ENCODE measurements at regions not wholly inside any gene's neighbourhood (a gene's known extent, or its start where the extent isn't known, plus 50 kb on each side); places are given as distances from the start of the nearest gene placed in this dataset.
A peak's percentile ranks its signal among the peaks of the same experiment; 100 is the strongest.

DNA sequence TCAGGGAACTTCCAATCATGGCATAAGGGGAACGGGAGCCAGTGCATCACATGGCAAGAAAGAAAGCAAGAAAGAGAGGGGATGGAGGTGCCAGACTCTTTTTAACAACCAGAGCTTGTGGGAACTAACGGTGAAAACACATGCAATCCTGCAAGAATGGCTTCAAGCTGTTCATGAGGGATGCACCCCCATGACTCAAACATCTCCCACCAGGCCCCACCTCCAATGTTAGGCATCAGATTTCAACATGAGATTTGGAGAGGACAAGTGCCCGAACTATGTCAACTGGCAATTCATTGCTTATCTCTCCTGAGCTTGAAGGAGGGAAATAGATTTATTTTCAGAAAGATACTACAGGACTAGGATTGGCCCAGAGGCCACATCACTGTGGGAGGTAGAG is 270.0 kb downstream of the SLC4A3 start:
- no peak for DNase-seq (ENCODE audit: low spot score)

DNA sequence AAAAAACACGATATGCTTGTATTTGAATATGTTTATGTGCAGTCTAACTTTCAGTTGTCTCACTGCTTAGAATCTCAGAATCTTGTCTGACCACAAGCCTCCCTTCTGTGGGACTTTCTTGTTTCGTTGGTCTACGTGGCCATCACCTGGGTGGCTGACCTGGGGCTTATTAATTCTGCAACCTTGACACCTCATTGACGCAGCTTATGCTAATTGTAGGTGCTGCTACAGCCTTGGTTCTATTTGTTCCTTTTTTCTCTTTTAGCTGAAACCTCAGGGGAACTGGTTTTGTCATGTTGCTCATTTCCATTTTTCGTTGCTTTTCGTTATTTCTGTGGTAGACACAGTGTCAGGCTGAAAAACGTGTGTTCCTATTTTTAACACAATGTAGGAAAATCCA is 273.7 kb downstream of the SLC4A3 start:
- DNase-seq (ENCODE audit: low spot score), result no peak

DNA sequence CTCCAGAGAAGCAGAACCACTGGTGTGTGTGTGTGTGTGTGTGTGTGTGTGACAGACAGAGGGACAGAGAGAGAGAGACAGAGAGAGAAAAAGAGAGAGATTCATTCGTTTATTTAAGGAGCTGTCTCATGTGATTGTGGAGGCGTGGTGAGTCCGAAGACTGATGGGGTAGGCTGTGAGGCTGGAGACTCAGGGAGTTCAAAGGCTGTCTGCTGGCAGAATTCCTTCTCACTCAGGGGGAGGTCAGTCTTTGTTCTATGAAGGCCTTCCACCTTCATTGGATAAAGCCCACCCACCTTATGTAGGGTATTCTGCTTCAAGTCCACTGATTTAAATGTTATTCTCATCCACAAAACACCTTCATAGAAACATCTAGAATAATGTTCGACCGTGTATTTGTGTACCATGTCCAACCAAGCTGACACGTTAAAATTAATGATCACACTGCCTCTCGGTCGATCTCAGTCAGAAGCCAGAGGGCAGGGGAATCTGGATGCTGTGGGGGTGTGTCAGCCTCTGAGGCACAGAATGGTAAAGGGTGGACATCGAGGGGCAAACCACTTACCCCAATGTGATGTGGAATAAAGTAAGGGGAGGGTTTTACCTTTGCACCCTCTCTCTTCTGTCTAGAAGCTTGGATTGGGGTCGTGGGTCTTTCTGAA is 275.6 kb downstream of the SLC4A3 start:
- DNase-seq (ENCODE audit: low spot score), result no peak

DNA sequence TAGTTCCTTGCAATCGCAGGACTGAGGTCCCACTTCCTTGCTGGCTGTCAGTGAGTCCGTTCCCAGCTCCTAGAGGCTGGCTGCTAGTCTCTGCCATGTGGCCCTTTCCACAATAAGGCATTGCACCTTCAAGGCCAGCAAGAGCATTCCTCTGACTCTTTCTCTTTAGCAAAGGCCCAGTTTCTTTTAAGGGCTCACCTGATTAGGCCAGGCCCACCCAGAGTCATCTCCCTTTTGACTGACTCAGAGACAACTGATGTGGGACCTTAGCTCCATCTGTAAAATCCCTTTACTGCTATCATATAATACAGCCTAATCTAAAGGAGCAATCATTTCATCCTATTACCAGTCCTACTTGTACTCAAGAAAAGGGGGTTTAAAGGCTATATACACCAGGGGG is 278.2 kb downstream of the SLC4A3 start:
- no peak for DNase-seq (ENCODE audit: low spot score)

DNA sequence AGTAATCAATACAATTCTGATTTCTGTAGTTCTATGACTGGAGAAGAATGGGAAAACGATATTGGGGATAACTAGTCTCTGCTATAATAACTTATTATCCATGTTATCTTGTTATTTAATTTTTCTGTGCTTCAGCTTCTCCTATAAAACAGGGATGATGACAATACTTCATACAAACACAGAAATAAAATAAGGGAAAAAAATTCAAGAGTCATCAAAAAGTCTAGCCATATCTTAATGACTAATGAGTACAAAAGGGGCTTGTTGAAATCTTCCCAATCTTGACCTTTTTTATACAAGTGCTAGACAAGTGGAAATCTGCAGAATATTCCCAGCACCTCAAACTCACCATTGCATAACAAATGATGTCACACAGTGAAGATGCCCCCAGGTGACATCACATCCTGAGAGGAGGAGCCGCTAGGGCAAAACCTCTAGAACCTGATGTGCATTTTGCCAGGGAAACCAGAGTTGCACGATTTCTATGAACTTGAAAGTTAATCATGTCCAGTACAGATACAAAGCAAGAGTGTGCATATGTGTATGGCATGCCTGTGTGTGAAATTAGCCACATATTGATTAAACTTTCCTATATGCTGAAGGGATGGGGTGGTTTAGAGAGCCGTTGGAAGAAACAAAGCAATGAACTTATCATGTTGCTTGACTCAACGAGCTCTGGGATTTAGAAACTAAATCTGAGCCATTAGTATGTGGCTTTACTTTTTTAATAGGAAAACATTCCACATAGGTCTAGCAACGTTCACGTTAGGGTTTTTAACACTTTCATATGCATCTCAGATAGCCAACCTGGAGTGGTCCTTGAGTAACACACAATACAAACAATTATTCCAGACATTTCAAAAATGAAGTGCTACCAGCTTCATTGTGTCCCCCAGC is 278.9 kb downstream of the SLC4A3 start:
- DNase-seq (ENCODE audit: low spot score), result no peak

DNA sequence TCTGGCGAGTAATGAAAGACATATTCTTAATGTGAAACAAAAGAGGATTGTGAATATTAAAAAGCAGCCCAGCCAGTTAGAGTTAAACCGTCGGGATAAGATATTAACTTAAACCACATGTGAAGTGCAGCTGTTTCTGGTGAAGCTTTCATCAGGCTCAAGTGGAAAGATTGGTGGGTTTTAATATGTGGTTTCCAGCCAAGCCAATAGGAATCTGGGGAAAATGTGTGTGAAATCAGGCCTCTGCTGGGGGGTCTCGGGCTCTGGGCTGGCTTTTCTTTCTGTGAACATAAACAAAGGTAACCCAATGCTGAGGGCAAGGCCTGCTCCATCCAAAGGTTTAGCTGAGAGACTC is 279.6 kb downstream of the SLC4A3 start:
- DNase-seq (ENCODE audit: low spot score), result no peak

DNA sequence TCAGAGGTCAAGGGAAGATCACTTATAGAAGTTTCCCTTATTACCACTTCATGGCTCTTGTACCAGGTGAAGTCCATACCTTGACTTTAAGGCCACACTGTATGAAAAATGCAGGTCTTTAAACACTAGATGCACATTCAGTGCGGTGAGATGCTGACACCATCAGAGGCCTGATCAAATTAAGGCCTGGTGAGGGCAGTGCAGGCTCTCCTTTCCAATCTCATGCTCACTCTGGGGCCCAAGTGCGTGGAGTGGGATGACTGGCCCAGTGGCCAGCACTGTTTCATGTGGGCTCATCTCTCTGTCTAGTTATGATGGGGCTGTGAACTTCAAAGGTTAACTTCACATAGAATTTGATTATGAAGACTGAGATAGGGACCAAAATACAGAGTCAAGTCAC is 281.1 kb downstream of the SLC4A3 start:
- no peak for DNase-seq (ENCODE audit: low spot score)

DNA sequence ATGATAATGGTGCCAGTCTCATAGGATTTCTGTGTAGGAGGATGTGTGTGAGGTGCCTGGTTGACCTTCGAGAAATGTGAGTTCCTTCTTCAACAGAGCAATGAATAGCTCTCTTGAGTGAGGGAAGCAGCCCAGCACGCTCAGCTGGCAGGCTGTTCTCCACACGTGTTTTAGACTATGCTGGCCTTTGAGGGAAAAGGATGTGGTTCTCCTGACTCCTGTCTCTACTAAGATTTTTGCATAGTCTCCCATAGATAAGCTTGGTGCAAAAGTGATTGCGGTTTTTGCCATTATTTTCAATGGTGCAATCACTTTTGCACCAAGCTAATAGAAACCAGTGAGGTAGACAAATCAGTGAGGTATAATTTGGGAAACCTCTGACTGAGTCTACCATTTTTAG is 284.1 kb downstream of the SLC4A3 start:
- no peak for DNase-seq (ENCODE audit: low spot score)

DNA sequence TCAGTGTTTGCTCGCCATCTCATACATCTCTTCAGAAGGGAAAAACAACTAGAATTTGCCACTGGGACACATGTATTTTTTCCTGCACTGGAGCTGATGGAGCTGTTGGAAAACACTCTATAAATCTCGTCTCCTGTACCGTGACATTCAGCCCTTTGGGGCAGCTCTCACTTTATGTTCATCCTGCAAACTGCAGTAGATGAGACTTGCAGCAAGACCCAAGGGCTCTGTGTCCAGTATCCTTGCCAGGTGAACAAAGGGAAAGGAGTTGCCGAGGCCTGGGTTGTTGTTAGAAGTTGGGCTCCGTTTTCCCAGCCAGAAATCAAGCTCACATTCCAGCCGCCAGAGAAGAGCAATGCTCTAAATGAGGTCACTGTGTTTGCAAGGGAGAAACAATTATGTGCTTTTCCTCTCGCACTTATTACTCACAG is 285.1 kb downstream of the SLC4A3 start:
- peak; percentile 12 for DNase-seq (ENCODE audit: low spot score)

DNA sequence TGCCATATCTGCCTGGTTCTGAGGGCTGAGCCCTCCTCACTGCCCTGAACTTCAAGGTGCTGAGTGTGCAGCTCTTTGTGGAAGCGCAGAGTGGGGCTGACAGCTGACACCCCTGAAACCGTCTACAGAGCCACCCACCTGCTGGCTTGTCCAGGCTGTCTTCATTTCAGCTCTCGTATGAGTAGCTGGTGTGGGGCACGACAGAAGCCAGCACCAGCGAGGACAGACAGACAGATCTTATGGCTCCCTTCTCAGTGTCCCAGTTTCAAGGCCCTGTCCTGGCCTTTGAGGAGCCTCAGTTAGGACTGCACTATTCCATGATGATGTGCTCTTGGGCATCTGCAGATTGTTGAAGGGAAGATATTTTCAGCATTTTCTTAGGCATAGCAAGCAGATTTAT is 287.1 kb downstream of the SLC4A3 start:
- no peak for DNase-seq (ENCODE audit: low spot score)

DNA sequence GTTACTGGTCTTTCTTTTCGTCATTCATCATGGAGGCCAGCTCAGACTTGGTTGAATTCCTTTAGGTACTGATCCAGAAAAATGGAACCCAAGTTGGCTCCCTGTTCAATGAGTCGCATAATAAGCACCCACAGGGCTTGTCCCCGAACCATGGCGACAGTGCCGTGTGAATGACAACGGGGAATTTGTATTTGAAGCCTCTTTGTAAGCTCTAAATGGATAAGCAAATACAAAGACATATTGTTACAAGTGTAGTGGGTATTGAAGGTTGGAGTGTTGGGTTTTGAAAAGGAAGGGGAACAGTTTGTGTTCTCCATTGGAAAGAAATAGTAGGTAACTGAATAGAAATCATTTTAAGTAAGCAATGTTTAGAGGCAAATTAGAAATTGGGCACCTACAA is 288.9 kb downstream of the SLC4A3 start:
- no peak for DNase-seq (ENCODE audit: low spot score)

DNA sequence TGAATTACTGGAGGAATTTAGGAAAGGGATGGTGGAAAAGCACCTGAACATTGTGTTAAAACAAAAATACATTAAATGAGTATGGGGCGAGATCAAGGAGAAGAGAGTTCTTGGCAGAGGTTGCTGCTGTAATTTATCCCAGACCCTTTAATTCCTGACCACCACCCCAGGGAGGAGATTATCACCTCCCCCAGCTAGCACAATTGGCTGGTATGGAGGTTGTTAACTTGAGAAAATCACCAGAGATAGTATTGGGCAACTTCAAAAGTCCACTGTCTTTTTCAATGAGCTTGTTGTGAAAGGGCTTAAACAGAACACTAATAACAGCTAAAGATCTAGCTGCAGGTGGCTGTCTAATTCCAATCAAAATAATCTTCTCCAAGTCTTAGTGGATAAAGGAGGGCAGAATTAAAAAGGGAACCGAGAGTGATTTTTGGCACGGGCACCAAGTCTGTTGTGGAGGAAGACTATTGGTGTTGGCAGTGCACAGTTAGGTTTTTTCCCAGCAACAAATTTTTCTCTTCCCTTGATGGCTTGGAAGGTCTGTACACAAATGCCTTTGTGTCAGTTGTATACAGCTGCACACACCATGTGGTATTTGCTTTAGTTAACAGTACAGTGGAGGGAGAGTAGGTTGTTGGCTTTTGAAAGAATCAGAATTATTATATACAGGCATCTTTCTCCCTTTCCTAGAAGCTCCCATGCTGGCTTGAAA is 289.5 kb downstream of the SLC4A3 start:
- no peak for DNase-seq (ENCODE audit: low spot score)

DNA sequence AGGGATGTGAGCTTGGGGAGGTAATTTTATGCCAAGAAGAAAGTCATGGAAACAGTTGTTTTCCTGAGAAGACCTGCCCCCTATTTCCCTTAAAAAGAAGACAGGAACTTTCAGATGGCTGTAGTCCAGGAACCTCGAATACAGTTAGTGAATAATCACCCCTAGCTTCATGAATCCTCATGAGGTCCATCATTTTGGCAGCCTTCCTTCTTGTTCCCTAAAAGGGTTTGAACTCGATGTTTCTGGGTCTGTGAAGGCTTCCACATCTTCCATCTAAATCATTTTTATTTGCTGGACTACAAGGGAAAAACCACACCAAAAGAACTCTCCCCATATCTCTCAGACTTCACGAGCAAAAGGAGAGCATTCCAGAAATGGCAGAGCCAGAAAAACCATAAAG is 290.8 kb downstream of the SLC4A3 start:
- no peak for DNase-seq (ENCODE audit: low spot score)

DNA sequence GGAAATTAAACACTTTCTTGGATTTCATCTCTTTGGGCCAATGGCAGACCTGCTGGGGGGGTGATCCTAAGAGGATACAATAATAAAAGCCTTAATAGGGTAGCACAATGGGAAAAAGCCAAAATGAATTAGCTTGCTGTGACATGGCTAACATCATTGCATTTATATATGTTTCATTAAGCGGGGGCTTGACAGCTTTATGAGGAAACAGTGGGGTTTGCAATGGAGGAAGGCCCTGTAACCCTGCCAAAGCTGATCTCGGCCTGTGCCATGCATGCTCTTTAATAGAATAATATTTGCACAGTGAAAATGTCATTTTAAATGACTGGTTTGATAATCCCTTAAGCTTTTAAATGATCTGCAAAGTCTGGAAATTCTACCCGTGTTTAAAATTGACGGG is 291.5 kb downstream of the SLC4A3 start:
- DNase-seq (ENCODE audit: low spot score), result no peak

DNA sequence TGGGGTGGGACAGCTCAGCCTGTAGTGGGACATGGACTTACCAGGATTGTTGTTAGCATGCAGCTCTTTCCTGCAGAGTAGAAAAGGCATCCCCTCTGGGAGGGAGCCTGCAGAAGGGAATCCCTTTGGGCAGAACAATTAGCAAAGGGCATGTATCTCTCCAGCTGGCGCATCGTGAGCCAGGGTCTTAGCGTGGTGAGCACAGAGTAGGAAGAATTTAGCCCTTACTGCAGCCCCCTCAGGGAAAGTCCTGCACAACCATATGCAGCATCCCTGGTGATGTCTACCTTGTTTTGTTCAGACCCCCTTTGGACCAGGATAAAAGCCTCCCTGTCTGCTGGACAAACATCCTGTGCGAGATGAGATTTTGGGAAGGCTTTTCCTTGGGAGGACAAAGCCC is 292.1 kb downstream of the SLC4A3 start:
- no peak for DNase-seq (ENCODE audit: low spot score)

DNA sequence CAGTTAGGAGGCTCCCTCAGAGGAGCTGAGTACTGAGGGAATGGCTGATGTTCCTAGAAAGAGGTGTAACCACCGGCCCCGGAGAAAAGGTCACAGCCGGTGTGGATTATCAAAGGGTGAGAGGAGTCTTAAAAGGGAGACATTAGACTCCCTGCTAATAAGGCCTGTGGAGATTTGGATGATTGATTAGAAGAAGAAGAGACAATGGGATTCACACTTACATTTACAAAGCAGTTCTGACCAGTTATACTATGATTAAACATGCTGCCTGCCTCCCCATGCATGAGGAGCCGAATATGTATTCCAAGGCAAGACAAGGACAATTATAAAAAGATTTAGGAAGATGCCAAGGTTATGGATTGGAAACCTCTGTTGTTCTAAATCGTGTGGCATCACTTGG is 302.4 kb downstream of the SLC4A3 start:
- no peak for DNase-seq (ENCODE audit: low spot score)

DNA sequence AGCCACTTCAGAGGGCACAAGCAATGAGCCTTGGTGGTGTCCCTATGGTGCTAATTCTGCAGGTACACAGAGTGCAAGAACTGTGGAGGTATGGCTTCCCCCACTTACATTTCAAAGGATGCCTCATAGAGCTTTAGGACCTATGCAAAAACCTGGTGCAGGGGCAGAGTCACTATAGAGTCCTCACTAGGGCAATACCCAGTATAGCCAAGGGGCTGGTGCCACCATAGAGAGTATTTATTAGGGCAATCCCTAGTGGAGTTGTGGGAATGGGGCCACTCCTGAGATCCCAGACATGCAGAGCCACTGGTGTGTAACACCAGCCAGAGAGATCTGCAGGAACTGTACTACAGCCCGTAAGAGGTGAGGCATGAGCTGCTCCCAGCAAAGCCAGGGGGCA is 312.2 kb downstream of the SLC4A3 start:
- no peak for DNase-seq (ENCODE audit: low spot score)

DNA sequence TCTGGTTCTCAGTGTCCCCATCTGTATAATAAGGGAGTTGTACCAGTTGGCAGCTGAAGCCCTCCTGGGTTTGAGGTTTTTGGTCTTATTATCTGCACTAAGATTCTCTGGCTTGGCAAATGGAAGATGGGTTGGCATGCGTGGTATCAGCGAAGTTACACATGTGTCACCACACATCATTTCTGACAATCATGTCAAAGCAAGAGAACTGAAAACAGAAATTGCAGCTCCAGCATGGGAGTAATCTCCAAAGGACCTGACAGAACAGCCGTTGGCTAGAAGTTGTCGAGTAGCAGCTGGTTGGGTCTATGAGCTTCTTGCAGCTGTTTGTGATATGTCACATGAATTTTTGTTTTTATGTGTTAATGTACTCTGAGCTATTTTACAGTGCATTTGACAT is 317.4 kb downstream of the SLC4A3 start:
- no peak for DNase-seq (ENCODE audit: low spot score)

DNA sequence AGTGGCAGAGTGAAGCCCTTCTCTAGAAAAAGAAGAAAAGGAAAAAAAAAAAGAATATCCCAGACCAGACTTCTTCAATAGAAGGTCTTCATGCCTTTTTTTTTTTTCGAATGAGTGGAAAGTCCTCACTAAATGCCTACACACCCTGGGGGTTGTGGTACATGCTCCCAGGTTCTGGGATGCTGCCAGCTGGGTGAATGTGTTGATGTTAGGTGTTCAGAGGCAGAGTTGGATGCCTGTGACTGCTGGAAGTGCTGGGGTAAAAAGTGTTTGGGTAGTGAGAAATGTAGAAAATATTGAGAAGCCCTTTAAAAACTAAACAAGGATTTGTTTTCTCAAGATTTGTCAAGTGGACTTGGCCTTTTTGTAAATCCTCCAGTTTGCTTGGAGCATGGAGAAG is 318.6 kb downstream of the SLC4A3 start:
- no peak for DNase-seq (ENCODE audit: low spot score)

DNA sequence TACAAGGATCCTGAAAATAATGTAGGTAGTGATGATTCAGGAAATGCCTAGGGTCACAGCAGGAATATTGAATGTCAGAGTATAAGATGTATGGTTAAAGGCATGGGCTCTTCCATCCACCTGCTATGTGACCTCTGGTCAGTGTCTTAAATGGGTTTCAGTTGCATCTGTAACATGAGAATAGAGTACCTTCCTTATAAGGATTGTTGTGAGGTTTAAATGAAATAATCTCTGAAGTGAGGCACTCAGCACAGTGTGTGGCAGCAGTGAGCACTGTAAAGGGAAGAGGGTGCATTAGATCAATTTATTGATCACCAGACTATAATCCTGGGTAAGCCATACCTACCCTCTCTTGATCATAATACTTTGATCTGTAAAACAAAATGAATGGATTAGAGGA is 319.1 kb downstream of the SLC4A3 start:
- no peak for DNase-seq (ENCODE audit: low spot score)

DNA sequence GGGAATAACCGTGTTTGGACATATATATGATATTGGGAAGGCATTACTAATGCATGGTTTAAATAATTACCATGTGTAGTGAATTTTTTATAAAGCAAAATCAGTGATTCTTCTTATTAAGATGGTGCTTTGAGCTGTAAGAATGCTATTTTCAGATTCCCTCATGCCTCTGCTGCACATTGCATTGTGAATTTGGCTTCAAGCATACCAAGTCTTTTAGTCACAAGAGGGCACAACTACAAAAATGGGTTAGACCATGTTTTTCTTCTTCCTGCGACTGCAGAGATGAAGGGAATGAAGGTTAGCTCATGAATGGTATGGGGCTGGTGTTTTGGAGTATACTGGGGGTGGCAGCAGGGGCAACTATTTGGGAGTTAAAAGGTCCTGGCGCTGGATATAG is 320.1 kb downstream of the SLC4A3 start:
- no peak for DNase-seq (ENCODE audit: low spot score)

DNA sequence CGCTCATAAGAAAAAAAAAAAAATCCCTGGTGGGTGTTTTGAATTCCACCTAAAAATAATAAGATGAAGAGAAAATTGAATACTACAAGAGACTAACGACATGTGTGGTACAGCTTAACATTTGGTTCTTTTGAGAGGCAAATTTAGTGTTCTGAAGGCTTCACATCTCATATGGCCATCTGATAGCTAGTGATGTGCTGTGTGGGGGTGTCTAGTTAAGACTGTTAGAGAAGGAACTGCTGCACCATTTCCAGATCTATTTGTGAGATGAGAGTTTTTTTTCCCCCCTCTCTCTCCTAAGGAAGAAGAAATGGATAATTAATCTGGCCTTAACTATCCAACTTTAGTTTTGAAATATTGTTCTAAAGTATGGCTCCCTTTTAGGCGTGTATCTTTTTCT is 321.6 kb downstream of the SLC4A3 start:
- DNase-seq (ENCODE audit: low spot score), result no peak

DNA sequence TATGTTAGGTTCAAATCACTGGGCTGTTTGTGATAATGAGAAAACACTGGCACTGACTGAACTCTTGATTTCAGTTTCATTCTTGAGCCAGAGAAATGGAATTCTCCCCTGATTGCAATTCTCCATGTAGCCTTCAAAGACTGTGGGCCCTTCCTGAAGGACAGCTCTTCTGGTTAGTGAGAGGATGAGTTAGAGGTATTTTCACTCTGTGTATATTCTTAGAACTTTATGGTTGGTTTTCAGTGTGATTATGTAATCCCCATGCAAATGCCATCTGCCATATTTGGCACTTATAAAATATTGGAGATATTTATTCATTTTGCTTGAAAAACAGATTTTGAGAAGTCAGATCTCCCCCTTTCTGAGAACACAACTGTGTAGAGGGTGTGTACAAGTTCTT is 323.7 kb downstream of the SLC4A3 start:
- DNase-seq (ENCODE audit: low spot score), result no peak
